GM12865 (cell line): ENCODE measurements at regions not wholly inside any gene's neighbourhood (a gene's known extent, or its start where the extent isn't known, plus 50 kb on each side); places are given as distances from the start of the nearest gene placed in this dataset.

Experiments
- DNase-seq: peaks from one replicate; pipeline ENCODE4 v3.0.0; 2010; ENCODE audit warnings: low read depth
- H3K4me3 ChIP-seq: 2 replicates; pipeline ENCODE4 v1.5.1; 2011; ENCODE audit warnings: mild to moderate bottlenecking, low read depth, low read length, control low read depth
- TF ChIP-seq, protein P1 (sequence below): IDR thresholded peaks from 2 replicates; pipeline ENCODE4 v1.5.1; 2011; ENCODE audit warnings: low read length, control low read depth, low read depth, inconsistent platforms; ENCODE audit not compliant: insufficient read depth; ENCODE audit errors: missing control alignments

DNA sequence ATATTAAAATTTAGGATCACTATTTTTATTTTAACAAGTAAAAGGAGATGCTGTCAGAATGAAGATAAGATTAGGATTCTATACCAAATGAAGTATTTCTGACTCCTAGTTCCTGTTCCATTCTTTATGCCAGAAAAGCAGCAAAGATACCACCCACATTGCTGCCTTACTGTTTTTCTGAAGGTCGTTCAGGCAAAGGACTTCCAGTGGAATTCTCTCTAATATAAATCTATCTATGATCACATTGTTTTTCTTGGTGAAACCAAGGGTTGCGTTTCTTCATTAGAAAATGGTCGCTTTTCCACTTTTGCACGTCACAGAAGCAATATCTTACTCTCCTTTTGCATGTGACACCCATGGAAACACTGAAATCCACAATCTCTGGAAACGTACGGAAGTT is 594.8 kb upstream of the ADGRL2 start:
- no peak overlapping the region for H3K4me3 ChIP-seq
- no peak for DNase-seq
- TF ChIP-seq, protein P1, sequence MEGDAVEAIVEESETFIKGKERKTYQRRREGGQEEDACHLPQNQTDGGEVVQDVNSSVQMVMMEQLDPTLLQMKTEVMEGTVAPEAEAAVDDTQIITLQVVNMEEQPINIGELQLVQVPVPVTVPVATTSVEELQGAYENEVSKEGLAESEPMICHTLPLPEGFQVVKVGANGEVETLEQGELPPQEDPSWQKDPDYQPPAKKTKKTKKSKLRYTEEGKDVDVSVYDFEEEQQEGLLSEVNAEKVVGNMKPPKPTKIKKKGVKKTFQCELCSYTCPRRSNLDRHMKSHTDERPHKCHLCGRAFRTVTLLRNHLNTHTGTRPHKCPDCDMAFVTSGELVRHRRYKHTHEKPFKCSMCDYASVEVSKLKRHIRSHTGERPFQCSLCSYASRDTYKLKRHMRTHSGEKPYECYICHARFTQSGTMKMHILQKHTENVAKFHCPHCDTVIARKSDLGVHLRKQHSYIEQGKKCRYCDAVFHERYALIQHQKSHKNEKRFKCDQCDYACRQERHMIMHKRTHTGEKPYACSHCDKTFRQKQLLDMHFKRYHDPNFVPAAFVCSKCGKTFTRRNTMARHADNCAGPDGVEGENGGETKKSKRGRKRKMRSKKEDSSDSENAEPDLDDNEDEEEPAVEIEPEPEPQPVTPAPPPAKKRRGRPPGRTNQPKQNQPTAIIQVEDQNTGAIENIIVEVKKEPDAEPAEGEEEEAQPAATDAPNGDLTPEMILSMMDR = no peak

DNA sequence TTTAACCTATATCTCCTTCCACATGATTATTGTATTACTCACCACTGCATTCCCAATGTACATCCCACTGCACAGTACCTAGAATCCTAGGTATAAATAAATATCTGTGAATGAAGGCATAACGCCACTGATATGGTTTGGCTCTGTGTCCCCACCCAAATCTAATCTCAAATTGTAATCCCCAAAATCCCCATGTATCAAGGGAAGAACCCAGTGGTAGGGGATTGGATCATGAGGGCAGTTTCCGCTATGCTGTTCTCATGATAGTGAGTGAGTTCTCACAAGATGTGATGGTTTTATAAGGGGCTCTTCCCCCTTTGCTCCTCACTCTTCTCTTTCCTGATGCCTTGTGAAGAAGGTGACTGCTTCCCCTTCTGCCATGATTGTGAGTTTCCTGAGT is 599.0 kb upstream of the ADGRL2 start:
- no peak overlapping the region for H3K4me3 ChIP-seq
- DNase-seq = no peak
- TF ChIP-seq, protein P1 = no peak

DNA sequence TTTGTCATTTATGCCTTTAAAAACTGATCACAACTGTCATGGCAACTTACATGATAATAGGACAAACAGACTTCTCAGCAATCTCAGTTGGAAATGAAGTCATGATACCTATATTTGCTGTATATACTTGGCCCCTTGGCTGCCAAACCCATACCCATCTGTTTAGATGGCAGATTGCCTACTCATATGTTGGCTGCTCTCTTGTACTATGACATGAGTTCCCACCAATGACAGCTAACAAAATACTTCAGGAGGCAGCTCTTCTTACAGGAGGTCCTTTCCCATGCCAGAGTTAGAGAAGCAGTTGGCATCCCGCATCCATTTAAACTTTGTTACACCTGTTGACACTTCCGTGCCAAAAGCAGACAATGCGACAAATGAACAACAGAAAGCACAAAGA is 603.1 kb upstream of the ADGRL2 start:
- DNase-seq = no peak
- no peak overlapping the region for H3K4me3 ChIP-seq
- TF ChIP-seq, protein P1 = no peak

DNA sequence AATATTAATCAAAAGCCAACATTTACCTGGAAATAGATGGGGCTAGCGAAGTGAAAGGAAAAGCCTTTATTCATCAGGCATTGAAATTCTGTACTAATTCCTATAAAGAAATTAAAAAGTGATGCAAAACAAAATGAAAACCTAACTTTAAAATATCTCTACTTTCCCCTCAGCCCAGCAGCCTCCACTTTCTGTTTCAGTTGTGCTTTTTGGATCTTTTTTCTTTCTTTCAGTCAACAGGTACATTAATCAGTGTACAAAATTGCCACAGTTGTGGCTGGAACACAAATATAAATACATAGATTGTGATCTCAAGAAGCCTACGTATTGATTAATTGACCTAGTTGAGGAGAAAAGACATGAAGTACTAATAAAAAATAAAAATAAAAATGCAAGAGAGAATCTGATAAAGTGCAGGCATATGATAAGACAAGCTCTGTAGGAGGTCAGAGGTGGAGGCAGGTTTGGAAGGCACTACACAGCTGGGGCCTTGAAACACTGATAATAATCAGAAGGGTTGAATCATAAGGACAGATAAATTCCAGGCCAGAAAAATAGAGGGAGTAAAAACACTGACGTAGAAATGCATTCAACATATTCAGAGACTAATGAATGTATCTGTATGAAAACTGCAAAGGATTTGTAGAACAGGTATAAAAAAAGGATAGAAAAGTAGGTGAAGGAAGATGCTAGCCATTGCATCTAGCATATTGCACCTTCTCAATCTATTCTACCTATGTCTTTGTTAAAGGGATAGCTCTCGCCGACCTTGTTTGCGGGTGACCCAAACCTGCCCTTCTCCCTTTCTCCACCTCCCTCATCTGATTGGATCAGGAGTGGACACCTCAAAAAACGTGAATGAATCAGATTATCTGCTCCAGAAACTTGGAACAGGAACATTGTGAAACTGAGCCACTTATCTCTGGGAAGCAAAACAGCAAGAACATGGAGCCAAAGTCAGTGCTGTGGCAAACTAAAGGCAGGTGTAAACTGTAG is 607.8 kb upstream of the ADGRL2 start:
- peak overlapping the region; percentile 31; the same call in 1 of the 2 replicates for H3K4me3 ChIP-seq
- TF ChIP-seq, protein P1 = no peak
- peak; percentile 15 for DNase-seq

DNA sequence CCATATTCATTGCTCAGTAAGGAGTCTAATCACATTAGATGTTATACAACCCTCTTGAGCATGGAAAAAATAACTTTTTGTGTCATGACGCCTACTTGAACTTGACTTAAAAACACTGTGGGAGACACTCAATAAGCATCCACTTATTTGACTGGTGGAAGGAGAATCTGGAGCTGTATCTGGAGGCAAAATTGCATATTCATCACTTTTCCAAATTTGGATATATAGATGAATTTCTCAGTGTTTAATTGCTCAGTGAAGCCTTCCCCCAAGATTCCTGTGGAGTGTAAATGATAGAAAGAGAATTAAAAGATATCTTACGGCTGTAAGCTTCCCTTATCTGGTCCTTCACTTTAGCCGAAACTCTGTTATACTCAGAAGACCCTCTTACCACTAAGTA is 610.7 kb upstream of the ADGRL2 start:
- no peak overlapping the region for H3K4me3 ChIP-seq
- no peak for DNase-seq
- TF ChIP-seq, protein P1 = no peak

DNA sequence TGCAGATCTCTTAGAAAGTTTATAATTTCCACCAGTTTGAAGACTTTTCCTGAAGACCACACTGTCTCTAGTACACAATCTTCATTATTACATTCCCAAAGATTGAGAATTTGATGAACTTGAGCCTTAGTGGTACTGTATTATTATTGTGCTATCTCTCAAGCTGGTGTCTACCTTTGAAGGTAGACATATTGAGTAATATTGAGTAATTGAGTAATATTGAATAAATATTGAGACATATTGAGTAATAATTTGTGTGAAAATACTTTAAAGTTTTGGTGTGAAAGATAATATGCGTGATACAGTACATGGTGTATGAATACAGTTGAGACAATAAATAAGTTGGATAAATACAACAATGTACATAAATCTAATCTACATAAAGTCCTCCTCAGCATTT is 613.1 kb upstream of the ADGRL2 start:
- H3K4me3 ChIP-seq = no peak overlapping the region
- TF ChIP-seq, protein P1 = no peak
- DNase-seq = no peak
